ENCODE measurements at regions not wholly inside any gene's neighbourhood (a gene's known extent, or its start where the extent isn't known, plus 50 kb on each side); places are given as distances from the start of the nearest gene placed in this dataset.

GRCh38 chr18:2213905-2214304 is 357.4 kb downstream of the METTL4 start:
- no peak overlapping the region for H3K27ac ChIP-seq (ENCODE audit: low read length, poor library complexity, severe bottlenecking)
- no peak overlapping the region for H3K9ac ChIP-seq (ENCODE audit: low read length)
- no peak overlapping the region for H3K14ac ChIP-seq (ENCODE audit: low read length in 2 of 2)
- H2AFZ ChIP-seq (ENCODE audit: low read depth, low read length) = no peak overlapping the region
- H3K27me3 ChIP-seq (ENCODE audit: control insufficient read depth in 1 of 2, insufficient read depth in 1 of 2, low read length in 2 of 2) = no peaks in the 10 kb centered on the region
- no peak overlapping the region for H2BK120ac ChIP-seq (ENCODE audit: low read depth, low read length)
- no peak overlapping the region for H3K23ac ChIP-seq (ENCODE audit: low read length in 2 of 2)
- H4K91ac ChIP-seq (ENCODE audit: low read length) = no peak overlapping the region
- no peak overlapping the region for H3K4ac ChIP-seq (ENCODE audit: low read depth in 1 of 2, low read length in 2 of 2)
- no peak overlapping the region for H2BK5ac ChIP-seq (ENCODE audit: low read depth, low read length, poor library complexity, severe bottlenecking)
- H3K4me2 ChIP-seq (ENCODE audit: low read length, poor library complexity, severe bottlenecking) = no peak overlapping the region
- H3K4me1 ChIP-seq (ENCODE audit: control insufficient read depth, insufficient read depth, low read depth, low read length) = no peaks in the 10 kb centered on the region
- no peak overlapping the region for H2BK12ac ChIP-seq (ENCODE audit: low read length in 2 of 2)
- no peak overlapping the region for H4K8ac ChIP-seq (ENCODE audit: low read length)
- no peaks in the 10 kb centered on the region for H3K36me3 ChIP-seq (ENCODE audit: control insufficient read depth in 1 of 2, insufficient read depth in 2 of 2, low read depth in 1 of 2, low read length in 2 of 2)
- H2BK15ac ChIP-seq (ENCODE audit: low read depth, poor library complexity, severe bottlenecking) = no peak overlapping the region
- H3K4me3 ChIP-seq (ENCODE audit: insufficient read depth in 1 of 2, low read depth in 1 of 2, low read length in 2 of 2) = no peak overlapping the region
- no peak overlapping the region for H3K18ac ChIP-seq (ENCODE audit: low read depth in 1 of 2, low read length in 2 of 2)
- no peak overlapping the region for H2AK5ac ChIP-seq (ENCODE audit: low read length, severe bottlenecking)
- H3K9me3 ChIP-seq (ENCODE audit: control insufficient read depth, low read length) = peaks cover 15% of the 10 kb centered on the region
- DNase-seq = no peak
- WGBS = no CpG with 5 or more reads among the region's 2 CpGs
- no peaks in the 10 kb centered on the region for H3K79me1 ChIP-seq (replicated peaks; ENCODE audit: low read length, poor library complexity, severe bottlenecking)

GRCh38 chr18:2217356-2217755 is 353.9 kb downstream of the METTL4 start:
- H3K18ac ChIP-seq (ENCODE audit: low read depth in 1 of 2, low read length in 2 of 2) = no peak overlapping the region
- no peak overlapping the region for H3K4ac ChIP-seq (ENCODE audit: low read depth in 1 of 2, low read length in 2 of 2)
- no peak overlapping the region for H2AFZ ChIP-seq (ENCODE audit: low read depth, low read length)
- WGBS = 62% methylated on average over 2 of the region's 2 CpGs
- H3K14ac ChIP-seq (ENCODE audit: low read length in 2 of 2) = no peak overlapping the region
- H3K27me3 ChIP-seq (ENCODE audit: control insufficient read depth in 1 of 2, insufficient read depth in 1 of 2, low read length in 2 of 2) = no peaks in the 10 kb centered on the region
- H3K9ac ChIP-seq (ENCODE audit: low read length) = no peak overlapping the region
- H2BK5ac ChIP-seq (ENCODE audit: low read depth, low read length, poor library complexity, severe bottlenecking) = no peak overlapping the region
- H3K4me1 ChIP-seq (ENCODE audit: control insufficient read depth, insufficient read depth, low read depth, low read length) = no peaks in the 10 kb centered on the region
- no peak overlapping the region for H2BK12ac ChIP-seq (ENCODE audit: low read length in 2 of 2)
- no peak for DNase-seq
- peaks cover 15% of the 10 kb centered on the region for H3K9me3 ChIP-seq (ENCODE audit: control insufficient read depth, low read length)
- H2AK5ac ChIP-seq (ENCODE audit: low read length, severe bottlenecking) = no peak overlapping the region
- H3K4me2 ChIP-seq (ENCODE audit: low read length, poor library complexity, severe bottlenecking) = no peak overlapping the region
- no peak overlapping the region for H4K91ac ChIP-seq (ENCODE audit: low read length)
- H2BK120ac ChIP-seq (ENCODE audit: low read depth, low read length) = no peak overlapping the region
- no peaks in the 10 kb centered on the region for H3K79me1 ChIP-seq (replicated peaks; ENCODE audit: low read length, poor library complexity, severe bottlenecking)
- no peaks in the 10 kb centered on the region for H3K36me3 ChIP-seq (ENCODE audit: control insufficient read depth in 1 of 2, insufficient read depth in 2 of 2, low read depth in 1 of 2, low read length in 2 of 2)
- H2BK15ac ChIP-seq (ENCODE audit: low read depth, poor library complexity, severe bottlenecking) = no peak overlapping the region
- no peak overlapping the region for H3K4me3 ChIP-seq (ENCODE audit: insufficient read depth in 1 of 2, low read depth in 1 of 2, low read length in 2 of 2)
- no peak overlapping the region for H3K23ac ChIP-seq (ENCODE audit: low read length in 2 of 2)
- no peak overlapping the region for H4K8ac ChIP-seq (ENCODE audit: low read length)
- H3K27ac ChIP-seq (ENCODE audit: low read length, poor library complexity, severe bottlenecking) = no peak overlapping the region

GRCh38 chr18:2218101-2218500 is 353.2 kb downstream of the METTL4 start:
- H3K14ac ChIP-seq (ENCODE audit: low read length in 2 of 2) = no peak overlapping the region
- H3K4me3 ChIP-seq (ENCODE audit: insufficient read depth in 1 of 2, low read depth in 1 of 2, low read length in 2 of 2) = no peak overlapping the region
- no peak overlapping the region for H3K4me2 ChIP-seq (ENCODE audit: low read length, poor library complexity, severe bottlenecking)
- H3K27me3 ChIP-seq (ENCODE audit: control insufficient read depth in 1 of 2, insufficient read depth in 1 of 2, low read length in 2 of 2) = no peaks in the 10 kb centered on the region
- no peak for DNase-seq
- H4K8ac ChIP-seq (ENCODE audit: low read length) = no peak overlapping the region
- H2BK15ac ChIP-seq (ENCODE audit: low read depth, poor library complexity, severe bottlenecking) = no peak overlapping the region
- no peak overlapping the region for H3K18ac ChIP-seq (ENCODE audit: low read depth in 1 of 2, low read length in 2 of 2)
- no peak overlapping the region for H3K27ac ChIP-seq (ENCODE audit: low read length, poor library complexity, severe bottlenecking)
- H3K9me3 ChIP-seq (ENCODE audit: control insufficient read depth, low read length) = peaks cover 15% of the 10 kb centered on the region
- no peak overlapping the region for H2BK12ac ChIP-seq (ENCODE audit: low read length in 2 of 2)
- H2BK120ac ChIP-seq (ENCODE audit: low read depth, low read length) = no peak overlapping the region
- H3K79me1 ChIP-seq (replicated peaks; ENCODE audit: low read length, poor library complexity, severe bottlenecking) = no peaks in the 10 kb centered on the region
- no peak overlapping the region for H4K91ac ChIP-seq (ENCODE audit: low read length)
- no peaks in the 10 kb centered on the region for H3K4me1 ChIP-seq (ENCODE audit: control insufficient read depth, insufficient read depth, low read depth, low read length)
- no peak overlapping the region for H3K4ac ChIP-seq (ENCODE audit: low read depth in 1 of 2, low read length in 2 of 2)
- 82% methylated on average over 3 of the region's 4 CpGs for WGBS
- H2AK5ac ChIP-seq (ENCODE audit: low read length, severe bottlenecking) = no peak overlapping the region
- no peak overlapping the region for H2AFZ ChIP-seq (ENCODE audit: low read depth, low read length)
- no peaks in the 10 kb centered on the region for H3K36me3 ChIP-seq (ENCODE audit: control insufficient read depth in 1 of 2, insufficient read depth in 2 of 2, low read depth in 1 of 2, low read length in 2 of 2)
- H3K9ac ChIP-seq (ENCODE audit: low read length) = no peak overlapping the region
- H2BK5ac ChIP-seq (ENCODE audit: low read depth, low read length, poor library complexity, severe bottlenecking) = no peak overlapping the region
- no peak overlapping the region for H3K23ac ChIP-seq (ENCODE audit: low read length in 2 of 2)

- Histone ChIP-seq H3K18ac (ENCODE audit: low read depth in 1 of 2, low read length in 2 of 2) (no peak overlapping the region), H3K4me1 (ENCODE audit: control insufficient read depth, insufficient read depth, low read depth, low read length) (no peaks in the 10 kb centered on the region), H2AFZ (ENCODE audit: low read depth, low read length) (no peak overlapping the region), H3K9ac (ENCODE audit: low read length) (no peak overlapping the region), H3K36me3 (ENCODE audit: control insufficient read depth in 1 of 2, insufficient read depth in 2 of 2, low read depth in 1 of 2, low read length in 2 of 2) (no peaks in the 10 kb centered on the region), H3K4me3 (ENCODE audit: insufficient read depth in 1 of 2, low read depth in 1 of 2, low read length in 2 of 2) (no peak overlapping the region), H2BK15ac (ENCODE audit: low read depth, poor library complexity, severe bottlenecking) (no peak overlapping the region), H3K4ac (ENCODE audit: low read depth in 1 of 2, low read length in 2 of 2) (no peak overlapping the region), H3K27me3 (ENCODE audit: control insufficient read depth in 1 of 2, insufficient read depth in 1 of 2, low read length in 2 of 2) (no peaks in the 10 kb centered on the region), H2AK5ac (ENCODE audit: low read length, severe bottlenecking) (no peak overlapping the region), H3K27ac (ENCODE audit: low read length, poor library complexity, severe bottlenecking) (no peak overlapping the region), H3K14ac (ENCODE audit: low read length in 2 of 2) (no peak overlapping the region), H3K4me2 (ENCODE audit: low read length, poor library complexity, severe bottlenecking) (no peak overlapping the region), H4K91ac (ENCODE audit: low read length) (no peak overlapping the region), H2BK5ac (ENCODE audit: low read depth, low read length, poor library complexity, severe bottlenecking) (no peak overlapping the region), H2BK12ac (ENCODE audit: low read length in 2 of 2) (no peak overlapping the region), H3K9me3 (ENCODE audit: control insufficient read depth, low read length) (peaks cover 4% of the 10 kb centered on the region), H4K8ac (ENCODE audit: low read length) (no peak overlapping the region), H2BK120ac (ENCODE audit: low read depth, low read length) (no peak overlapping the region), H3K79me1 (replicated peaks; ENCODE audit: low read length, poor library complexity, severe bottlenecking) (no peaks in the 10 kb centered on the region), H3K23ac (ENCODE audit: low read length in 2 of 2) (no peak overlapping the region)
- WGBS = no CpG with 5 or more reads among the region's 3 CpGs
- no peak for DNase-seq
Measured at GRCh38 chr18:2219706-2220105, 351.6 kb downstream of the METTL4 start.
